PFSK-1 (cell line): ENCODE measurements at regions not wholly inside any gene's neighbourhood (a gene's known extent, or its start where the extent isn't known, plus 50 kb on each side); places are given as distances from the start of the nearest gene placed in this dataset.

Experiments used
- FOXP2 ChIP-seq: optimal IDR thresholded peaks from 2 replicates; pipeline ENCODE3; 2011; ENCODE audit warnings: borderline replicate concordance, control low read depth, inconsistent platforms; ENCODE audit not compliant: insufficient read depth; ENCODE audit errors: extremely low read length, extremely low read depth
- POLR2AphosphoS5 ChIP-seq: IDR thresholded peaks from 2 replicates; pipeline ENCODE4 v1.6.1; 2012; ENCODE audit warnings: low read depth, mild to moderate bottlenecking, control low read depth, low read length, moderate library complexity
- REST ChIP-seq, 2 experiments: IDR thresholded peaks; 2 replicates each; pipeline versions ENCODE4 v1.6.1 to v1.8.0; 2011 to 2012; ENCODE audit warnings: low read depth in 2 of 2, low read length in 2 of 2, control low read depth in 1 of 2, inconsistent platforms in 1 of 2, mild to moderate bottlenecking in 1 of 2, moderate library complexity in 1 of 2; ENCODE audit not compliant: insufficient read depth in 1 of 2
- SIN3A ChIP-seq: IDR thresholded peaks from 2 replicates; pipeline ENCODE4 v1.6.1; 2012; ENCODE audit warnings: mild to moderate bottlenecking, low read length, moderate library complexity, borderline replicate concordance; ENCODE audit not compliant: insufficient read depth
- TAF1 ChIP-seq: IDR thresholded peaks from 2 replicates; pipeline ENCODE4 v1.6.1; 2012; ENCODE audit warnings: low read length, control low read depth, borderline replicate concordance; ENCODE audit not compliant: insufficient read depth

GRCh38 chr5:52564587-52564986 lies 223.1 kb upstream of the ITGA1 start:
- no peak for TF ChIP-seq TAF1
- TF ChIP-seq FOXP2 = no peak
- TF ChIP-seq REST (IDR thresholded peaks at IDR 0.05; ENCODE audit: insufficient read depth in 1 of 2, low read depth in 2 of 2, low read length in 2 of 2) = no peak

GRCh38 chr5:52577546-52577945 lies 210.2 kb upstream of the ITGA1 start:
- TF ChIP-seq REST (IDR thresholded peaks at IDR 0.05; ENCODE audit: insufficient read depth in 1 of 2, low read depth in 2 of 2, low read length in 2 of 2) (no peak), SIN3A (no peak), TAF1 (no peak), POLR2AphosphoS5 (no peak), FOXP2 (no peak)

GRCh38 chr5:52579391-52579790 lies 208.3 kb upstream of the ITGA1 start:
- TF ChIP-seq POLR2AphosphoS5 (no peak), REST (IDR thresholded peaks at IDR 0.05; ENCODE audit: insufficient read depth in 1 of 2, low read depth in 2 of 2, low read length in 2 of 2) (no peak), FOXP2 (no peak), TAF1 (no peak), SIN3A (no peak)

GRCh38 chr5:52580921-52581320 lies 206.8 kb upstream of the ITGA1 start:
- TF ChIP-seq SIN3A (no peak), TAF1 (no peak), REST (IDR thresholded peaks at IDR 0.05; ENCODE audit: insufficient read depth in 1 of 2, low read depth in 2 of 2, low read length in 2 of 2) (no peak), FOXP2 (no peak), POLR2AphosphoS5 (no peak)

GRCh38 chr5:52582313-52582712 lies 205.4 kb upstream of the ITGA1 start:
- TF ChIP-seq FOXP2 (no peak), SIN3A (no peak), REST (IDR thresholded peaks at IDR 0.05; ENCODE audit: insufficient read depth in 1 of 2, low read depth in 2 of 2, low read length in 2 of 2) (no peak), POLR2AphosphoS5 (no peak), TAF1 (no peak)
